ENCODE measurements at regions not wholly inside any gene's neighbourhood (a gene's known extent, or its start where the extent isn't known, plus 50 kb on each side); places are given as distances from the start of the nearest gene placed in this dataset.

- Histone ChIP-seq H3K4me3 (no peak overlapping the region), H3K4me1 (ENCODE audit: insufficient read depth) (no peaks in the 10 kb centered on the region), H4K20me1 (ENCODE audit: insufficient read depth, poor library complexity, severe bottlenecking) (no peaks in the 10 kb centered on the region), H3K9me3 (ENCODE audit: low read depth) (no peaks in the 10 kb centered on the region), H3K36me3 (replicated peaks; ENCODE audit: insufficient read depth, low read depth) (no peaks in the 10 kb centered on the region), H3K27ac (no peak overlapping the region), H3K79me2 (no peaks in the 10 kb centered on the region), H3K4me2 (no peak overlapping the region), H2AFZ (no peak overlapping the region), H3K9me2 (replicated peaks; ENCODE audit: insufficient read depth) (no peaks in the 10 kb centered on the region), H3K27me3 (no peaks in the 10 kb centered on the region)
- 84% methylated on average over 6 of the region's 6 CpGs for WGBS (ENCODE audit: low lambda C conversion rate, missing lambda C conversion rate)
- no peak for TF ChIP-seq CTCF (IDR thresholded peaks at IDR 0.05; ENCODE audit: poor library complexity)
- TF ChIP-seq EZH2phosphoT487 (IDR thresholded peaks at IDR 0.05; ENCODE audit: low read depth, severe bottlenecking, unreplicated experiment) = no peak
- TF ChIP-seq EZH2 (IDR thresholded peaks at IDR 0.05; ENCODE audit: borderline replicate concordance) = no peak
- DNase-seq (ENCODE audit: low spot score) = no peak
Measured at GRCh38 chr14:86179980-86180379, 650.0 kb downstream of the FLRT2 start.

GRCh38 chr14:86168371-86168770 lies 638.4 kb downstream of the FLRT2 start:
- no peak overlapping the region for H3K4me3 ChIP-seq
- no peaks in the 10 kb centered on the region for H3K4me1 ChIP-seq (ENCODE audit: insufficient read depth)
- no peak overlapping the region for H3K27ac ChIP-seq
- H3K9me2 ChIP-seq (replicated peaks; ENCODE audit: insufficient read depth) = no peaks in the 10 kb centered on the region
- TF ChIP-seq CTCF (IDR thresholded peaks at IDR 0.05; ENCODE audit: poor library complexity) (no peak), EZH2phosphoT487 (IDR thresholded peaks at IDR 0.05; ENCODE audit: low read depth, severe bottlenecking, unreplicated experiment) (no peak), EZH2 (IDR thresholded peaks at IDR 0.05; ENCODE audit: borderline replicate concordance) (no peak)
- no peak for DNase-seq (ENCODE audit: low spot score)
- H2AFZ ChIP-seq = no peak overlapping the region
- 95% methylated on average over 7 of the region's 7 CpGs for WGBS (ENCODE audit: low lambda C conversion rate, missing lambda C conversion rate)
- no peaks in the 10 kb centered on the region for H3K27me3 ChIP-seq
- no peaks in the 10 kb centered on the region for H3K36me3 ChIP-seq (replicated peaks; ENCODE audit: insufficient read depth, low read depth)
- H4K20me1 ChIP-seq (ENCODE audit: insufficient read depth, poor library complexity, severe bottlenecking) = no peaks in the 10 kb centered on the region
- H3K9me3 ChIP-seq (ENCODE audit: low read depth) = no peaks in the 10 kb centered on the region
- H3K79me2 ChIP-seq = no peaks in the 10 kb centered on the region
- no peak overlapping the region for H3K4me2 ChIP-seq

GRCh38 chr14:86166541-86166940 lies 636.6 kb downstream of the FLRT2 start:
- H3K79me2 ChIP-seq = no peaks in the 10 kb centered on the region
- no peak overlapping the region for H3K4me2 ChIP-seq
- H3K27ac ChIP-seq = no peak overlapping the region
- no peaks in the 10 kb centered on the region for H4K20me1 ChIP-seq (ENCODE audit: insufficient read depth, poor library complexity, severe bottlenecking)
- no peaks in the 10 kb centered on the region for H3K27me3 ChIP-seq
- TF ChIP-seq CTCF (IDR thresholded peaks at IDR 0.05; ENCODE audit: poor library complexity) = no peak
- TF ChIP-seq EZH2 (IDR thresholded peaks at IDR 0.05; ENCODE audit: borderline replicate concordance) = no peak
- TF ChIP-seq EZH2phosphoT487 (IDR thresholded peaks at IDR 0.05; ENCODE audit: low read depth, severe bottlenecking, unreplicated experiment) = no peak
- no peak overlapping the region for H2AFZ ChIP-seq
- H3K9me2 ChIP-seq (replicated peaks; ENCODE audit: insufficient read depth) = no peaks in the 10 kb centered on the region
- DNase-seq (ENCODE audit: low spot score) = no peak
- H3K4me1 ChIP-seq (ENCODE audit: insufficient read depth) = no peaks in the 10 kb centered on the region
- 75% methylated on average over 2 of the region's 2 CpGs for WGBS (ENCODE audit: low lambda C conversion rate, missing lambda C conversion rate)
- no peaks in the 10 kb centered on the region for H3K9me3 ChIP-seq (ENCODE audit: low read depth)
- H3K4me3 ChIP-seq = no peak overlapping the region
- no peaks in the 10 kb centered on the region for H3K36me3 ChIP-seq (replicated peaks; ENCODE audit: insufficient read depth, low read depth)

DNA sequence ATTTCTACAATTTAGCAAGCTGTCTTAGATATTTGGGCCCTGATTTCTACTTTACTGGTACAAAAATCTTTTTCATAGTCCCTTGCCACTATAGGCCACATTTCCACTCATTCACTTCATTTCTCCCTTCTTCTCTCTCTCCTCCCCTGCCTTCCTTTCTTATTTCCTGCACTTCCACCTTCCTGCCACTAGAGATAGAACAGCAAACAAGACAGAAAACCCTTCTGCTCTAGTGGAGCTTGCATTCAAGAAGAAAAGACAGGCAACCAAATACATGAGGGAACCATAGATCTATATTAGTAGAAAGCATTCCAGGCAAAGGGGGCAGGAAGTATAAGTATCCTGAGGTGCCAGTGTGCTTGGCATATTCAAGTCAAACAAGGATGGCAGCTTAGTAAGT lies 623.5 kb downstream of the FLRT2 start:
- H3K9me2 ChIP-seq (replicated peaks; ENCODE audit: insufficient read depth) = no peaks in the 10 kb centered on the region
- H3K79me2 ChIP-seq = no peaks in the 10 kb centered on the region
- H4K20me1 ChIP-seq (ENCODE audit: insufficient read depth, poor library complexity, severe bottlenecking) = no peaks in the 10 kb centered on the region
- no peaks in the 10 kb centered on the region for H3K27me3 ChIP-seq
- no peak overlapping the region for H3K27ac ChIP-seq
- H2AFZ ChIP-seq = no peak overlapping the region
- H3K4me2 ChIP-seq = no peak overlapping the region
- DNase-seq (ENCODE audit: low spot score) = no peak
- H3K36me3 ChIP-seq (replicated peaks; ENCODE audit: insufficient read depth, low read depth) = no peaks in the 10 kb centered on the region
- no peak for TF ChIP-seq CTCF (IDR thresholded peaks at IDR 0.05; ENCODE audit: poor library complexity)
- no peak for TF ChIP-seq EZH2 (IDR thresholded peaks at IDR 0.05; ENCODE audit: borderline replicate concordance)
- no peak for TF ChIP-seq EZH2phosphoT487 (IDR thresholded peaks at IDR 0.05; ENCODE audit: low read depth, severe bottlenecking, unreplicated experiment)
- no peaks in the 10 kb centered on the region for H3K9me3 ChIP-seq (ENCODE audit: low read depth)
- no peaks in the 10 kb centered on the region for H3K4me1 ChIP-seq (ENCODE audit: insufficient read depth)
- no peak overlapping the region for H3K4me3 ChIP-seq

Measured in hepatocyte (in vitro differentiated cells).